A673 (cell line): ENCODE measurements at regions not wholly inside any gene's neighbourhood (a gene's known extent, or its start where the extent isn't known, plus 50 kb on each side); places are given as distances from the start of the nearest gene placed in this dataset.

ENCODE experiments used
- BruUV-seq: library from RNA; stranded (reverse); fragments of 400-500 nt; replicated peaks from 2 replicates; lab custom pipeline; 2021; lab: Mats Ljungman, UMichigan
- CTCF ChIA-PET: fragments of 300-600 bp; sonication (Branson Sonifier 250); formaldehyde crosslinking; loops from one replicate; lab custom pipeline; 2022; ENCODE audit warnings: antibody characterized with exemption; lab: Charles Lee
- POLR2A ChIA-PET: fragments of 300-600 bp; sonication (Branson Sonifier 250); formaldehyde crosslinking; loops from one replicate; lab custom pipeline; 2022; ENCODE audit warnings: antibody characterized with exemption; ENCODE audit not compliant: low non-redundant PET; lab: Charles Lee
- DNase-seq: peaks from one replicate; pipeline ENCODE4 v3.0.0-alpha.2; 2015; ENCODE audit warnings: low spot score
- H3K27ac ChIP-seq: fragments of 200-600 bp; sonication (generic); 2 replicates; pipeline ENCODE4 v1.5.1; 2016; ENCODE audit warnings: mixed run types, low read depth, mild to moderate bottlenecking, mixed read lengths, antibody characterized with exemption, low read length; ENCODE audit not compliant: poor library complexity, severe bottlenecking
- H3K27me3 ChIP-seq: fragments of 200-600 bp; sonication (generic); replicated peaks from 2 replicates; pipeline ENCODE4 v1.6.1; 2017; ENCODE audit warnings: mixed run types, low read depth, mild to moderate bottlenecking, mixed read lengths, antibody characterized with exemption, low read length; ENCODE audit not compliant: insufficient read depth, poor library complexity
- H3K36me3 ChIP-seq: fragments of 200-600 bp; sonication (generic); 2 replicates; pipeline ENCODE4 v1.6.1; 2016; ENCODE audit warnings: mixed run types, mild to moderate bottlenecking, mixed read lengths, antibody characterized with exemption, low read length; ENCODE audit not compliant: insufficient read depth, poor library complexity, severe bottlenecking
- H3K4me1 ChIP-seq: fragments of 200-600 bp; sonication (generic); 2 replicates; pipeline ENCODE4 v1.6.1; 2017; ENCODE audit warnings: mixed run types, mild to moderate bottlenecking, mixed read lengths, antibody characterized with exemption, low read length; ENCODE audit not compliant: insufficient read depth, poor library complexity, severe bottlenecking
- H3K4me3 ChIP-seq: fragments of 200-600 bp; sonication (generic); 2 replicates; pipeline ENCODE4 v1.5.1; 2016; ENCODE audit warnings: low read depth, mixed run types, mild to moderate bottlenecking, mixed read lengths, low read length; ENCODE audit not compliant: poor library complexity, severe bottlenecking
- H3K9me3 ChIP-seq: fragments of 200-600 bp; sonication (generic); 2 replicates; pipeline ENCODE4 v1.6.1; 2016; ENCODE audit warnings: mixed run types, low read depth, mild to moderate bottlenecking, mixed read lengths, antibody characterized with exemption, low read length; ENCODE audit not compliant: poor library complexity, severe bottlenecking
- EZH2 ChIP-seq: fragments of 200-600 bp; sonication (generic); IDR thresholded peaks from 2 replicates; pipeline ENCODE4 v1.6.1; 2017; ENCODE audit warnings: borderline replicate concordance, low read depth, mild to moderate bottlenecking, mixed read lengths, antibody characterized with exemption, low read length; ENCODE audit not compliant: poor library complexity, severe bottlenecking
- intact Hi-C: fragments of 100-400 bp; cut with micrococcal nuclease; formaldehyde crosslinking; loops from one replicate; pipeline ENCODE4 v1.10.0; 2022; ENCODE audit not compliant: unreplicated experiment
- TF ChIP-seq, protein P1 (sequence below): fragments of 300-800, 200-600 bp; sonication (generic); conservative IDR thresholded peaks from 2 replicates; pipeline ENCODE4 v1.5.1; 2017; ENCODE audit warnings: low read depth, mild to moderate bottlenecking, antibody characterized with exemption, low read length, moderate library complexity, mixed read lengths

DNA sequence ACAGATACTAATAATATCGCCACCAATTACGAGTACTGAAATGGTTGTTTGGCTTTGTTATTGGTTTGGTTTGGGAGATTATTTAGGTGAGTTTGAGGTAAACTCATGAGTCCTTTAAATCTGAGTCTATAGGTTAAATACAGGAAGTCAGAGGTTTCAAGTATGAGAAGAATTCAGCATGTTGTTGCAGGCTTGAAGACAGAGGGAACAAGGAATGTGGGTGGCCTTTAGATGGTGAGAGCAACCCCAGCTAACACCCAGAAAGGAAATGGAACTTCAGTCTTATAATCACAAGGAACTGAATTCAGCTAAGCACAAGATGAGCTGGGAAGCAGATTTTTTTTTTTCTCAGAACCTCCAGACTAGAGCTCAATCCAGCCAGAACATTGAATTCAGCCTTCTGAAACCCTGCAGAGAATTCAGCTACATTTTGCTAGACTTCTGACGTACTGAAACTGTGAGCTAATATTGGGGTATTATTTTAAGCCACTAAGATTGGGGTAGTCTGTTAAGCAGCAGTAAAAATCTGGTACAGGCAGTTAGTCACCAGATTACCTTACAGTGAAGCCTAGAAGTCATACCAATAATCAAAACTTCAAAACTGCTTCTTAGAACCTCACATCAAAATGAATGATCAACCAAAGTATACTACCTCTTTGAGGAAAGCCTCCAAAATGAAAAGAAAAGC lies 216.0 kb upstream of the PUM3 start:
- no peak for DNase-seq
- no TSS peak for BruUV-seq
- no peaks in the 10 kb centered on the region for H3K36me3 ChIP-seq
- intact Hi-C loops = loop anchor here (2.0 to 5.0 kb wide), 2 partner anchors 27 to 52 kb away; no protein-coding TSS in a partner anchor
- H3K27me3 ChIP-seq = no peaks in the 10 kb centered on the region
- CTCF ChIA-PET = no interaction called here
- no peak overlapping the region for H3K27ac ChIP-seq
- no peaks in the 10 kb centered on the region for H3K4me1 ChIP-seq
- TF ChIP-seq, protein P1, sequence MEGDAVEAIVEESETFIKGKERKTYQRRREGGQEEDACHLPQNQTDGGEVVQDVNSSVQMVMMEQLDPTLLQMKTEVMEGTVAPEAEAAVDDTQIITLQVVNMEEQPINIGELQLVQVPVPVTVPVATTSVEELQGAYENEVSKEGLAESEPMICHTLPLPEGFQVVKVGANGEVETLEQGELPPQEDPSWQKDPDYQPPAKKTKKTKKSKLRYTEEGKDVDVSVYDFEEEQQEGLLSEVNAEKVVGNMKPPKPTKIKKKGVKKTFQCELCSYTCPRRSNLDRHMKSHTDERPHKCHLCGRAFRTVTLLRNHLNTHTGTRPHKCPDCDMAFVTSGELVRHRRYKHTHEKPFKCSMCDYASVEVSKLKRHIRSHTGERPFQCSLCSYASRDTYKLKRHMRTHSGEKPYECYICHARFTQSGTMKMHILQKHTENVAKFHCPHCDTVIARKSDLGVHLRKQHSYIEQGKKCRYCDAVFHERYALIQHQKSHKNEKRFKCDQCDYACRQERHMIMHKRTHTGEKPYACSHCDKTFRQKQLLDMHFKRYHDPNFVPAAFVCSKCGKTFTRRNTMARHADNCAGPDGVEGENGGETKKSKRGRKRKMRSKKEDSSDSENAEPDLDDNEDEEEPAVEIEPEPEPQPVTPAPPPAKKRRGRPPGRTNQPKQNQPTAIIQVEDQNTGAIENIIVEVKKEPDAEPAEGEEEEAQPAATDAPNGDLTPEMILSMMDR = no peak
- no peak for TF ChIP-seq EZH2
- POLR2A ChIA-PET = no interaction called here
- H3K4me3 ChIP-seq = no peak overlapping the region
- no peaks in the 10 kb centered on the region for H3K9me3 ChIP-seq

DNA sequence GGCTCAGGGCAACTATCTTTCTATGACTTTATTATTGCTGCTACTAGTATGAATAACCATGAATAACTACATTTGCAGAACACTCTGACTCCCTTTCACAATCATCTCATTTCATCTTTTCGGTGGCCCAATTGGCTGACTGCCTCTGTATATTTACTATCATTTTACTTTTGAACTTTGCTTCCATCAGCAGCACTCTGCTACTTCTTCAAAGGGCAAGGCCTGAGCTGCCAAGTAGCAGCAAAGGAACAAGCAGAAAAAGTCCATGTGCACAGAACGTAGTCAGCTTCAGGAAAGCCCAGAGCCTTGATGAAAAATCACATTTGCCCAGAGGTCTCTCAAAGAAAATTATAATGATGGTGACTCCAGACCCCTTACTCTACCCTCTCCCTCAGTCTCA lies 214.5 kb upstream of the PUM3 start:
- Histone ChIP-seq H3K36me3 (no peaks in the 10 kb centered on the region), H3K27ac (no peak overlapping the region), H3K4me3 (no peak overlapping the region), H3K9me3 (no peaks in the 10 kb centered on the region), H3K27me3 (no peaks in the 10 kb centered on the region), H3K4me1 (no peaks in the 10 kb centered on the region)
- ChIA-PET CTCF (no interaction called here), POLR2A (no interaction called here)
- DNase-seq = no peak
- intact Hi-C loops = no loop called here
- no TSS peak for BruUV-seq
- no peak for TF ChIP-seq EZH2

DNA sequence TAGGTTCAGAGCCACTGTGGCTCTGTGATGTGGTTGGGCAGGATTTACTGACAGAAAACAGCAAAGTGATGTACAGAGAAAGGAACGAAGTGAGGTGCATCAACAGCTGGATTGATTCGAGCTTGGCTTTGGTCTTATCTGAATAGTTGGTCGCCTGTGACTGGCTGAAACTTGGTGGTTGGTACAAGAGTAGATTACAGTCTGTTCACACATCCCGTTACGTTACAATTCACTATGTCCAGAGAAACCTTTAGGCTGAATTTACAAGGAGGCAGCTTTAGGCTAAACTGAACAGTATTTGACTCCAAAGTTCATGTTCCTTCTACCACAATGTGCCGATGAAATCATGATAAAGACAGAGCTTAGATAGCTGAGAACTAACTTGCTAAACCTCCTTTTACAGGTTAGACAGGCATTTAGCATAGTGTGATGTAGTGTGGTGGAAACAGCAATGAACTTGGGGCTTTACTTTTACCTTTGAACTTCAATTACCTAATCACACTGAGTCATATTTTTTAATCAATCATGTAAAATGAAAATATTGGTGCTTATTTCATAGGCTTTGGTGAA lies 210.2 kb upstream of the PUM3 start:
- TF ChIP-seq, protein P1 = no peak
- no peak for TF ChIP-seq EZH2
- Histone ChIP-seq H3K36me3 (no peaks in the 10 kb centered on the region), H3K4me3 (no peak overlapping the region), H3K27ac (no peak overlapping the region), H3K4me1 (no peaks in the 10 kb centered on the region), H3K27me3 (no peaks in the 10 kb centered on the region), H3K9me3 (no peaks in the 10 kb centered on the region)
- intact Hi-C loops = no loop called here
- ChIA-PET POLR2A (no interaction called here), CTCF (no interaction called here)
- no peak for DNase-seq
- no TSS peak for BruUV-seq

DNA sequence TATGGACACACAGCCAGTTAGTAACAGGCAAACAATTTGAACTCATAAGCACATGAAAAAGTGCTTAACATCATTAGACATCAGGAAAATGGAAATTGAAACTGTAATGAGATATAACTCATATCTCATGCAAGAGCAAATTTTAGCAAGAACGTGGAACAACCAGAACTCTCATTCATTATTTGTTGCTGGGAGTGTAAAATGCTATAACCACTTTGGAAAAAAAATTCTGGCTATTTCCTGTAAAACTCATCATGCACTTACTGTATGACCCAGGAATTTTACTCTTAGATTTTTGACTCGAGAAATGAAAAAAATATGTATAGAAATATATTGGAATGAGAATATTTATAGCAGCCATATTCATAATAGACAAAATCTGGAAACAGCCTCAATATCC lies 205.7 kb upstream of the PUM3 start:
- intact Hi-C loops = no loop called here
- ChIA-PET POLR2A (no interaction called here), CTCF (no interaction called here)
- Histone ChIP-seq H3K4me1 (no peaks in the 10 kb centered on the region), H3K27me3 (no peaks in the 10 kb centered on the region), H3K36me3 (no peaks in the 10 kb centered on the region), H3K27ac (no peak overlapping the region), H3K4me3 (no peak overlapping the region), H3K9me3 (no peaks in the 10 kb centered on the region)
- BruUV-seq = no TSS peak
- DNase-seq = no peak
- no peak for TF ChIP-seq EZH2
- TF ChIP-seq, protein P1 = no peak
